MCF 10A (cell line): ENCODE measurements at regions not wholly inside any gene's neighbourhood (a gene's known extent, or its start where the extent isn't known, plus 50 kb on each side); places are given as distances from the start of the nearest gene placed in this dataset.

Experiments
- BruUV-seq: library from RNA; stranded (reverse); fragments of 400-500 nt; replicated peaks from 2 replicates; lab custom pipeline; 2021; lab: Mats Ljungman, UMichigan
- CTCF ChIA-PET: fragments of 300-600 bp; sonication (Branson Sonifier 250); formaldehyde crosslinking; extraction: SDS; loops from one replicate; lab custom pipeline; 2021; ENCODE audit warnings: antibody characterized with exemption, inconsistent platforms; lab: Yijun Ruan, JAX
- POLR2A ChIA-PET: fragments of 300-600, 350-650 bp; sonication (Branson Sonifier 250); formaldehyde crosslinking; extraction: SDS; loops from one replicate; lab custom pipeline; 2020; ENCODE audit warnings: antibody characterized with exemption, inconsistent platforms; lab: Yijun Ruan, JAX
- DNase-seq: peaks from one replicate; pipeline ENCODE4 v3.0.0-alpha.2; 2018; ENCODE audit not compliant: unreplicated experiment
- H3K27ac Mint-ChIP-seq: one replicate; pipeline ENCODE4 v1.8.0; 2022; ENCODE audit warnings: mild to moderate bottlenecking, low read depth, mixed read lengths; ENCODE audit not compliant: unreplicated experiment
- H3K27me3 Mint-ChIP-seq: one replicate; pipeline ENCODE4 v1.8.0; 2022; ENCODE audit warnings: mixed read lengths; ENCODE audit not compliant: insufficient read depth, unreplicated experiment
- H3K36me3 Mint-ChIP-seq: one replicate; pipeline ENCODE4 v1.8.0; 2022; ENCODE audit warnings: mild to moderate bottlenecking, moderate library complexity, mixed read lengths; ENCODE audit not compliant: insufficient read depth, unreplicated experiment
- H3K4me1 Mint-ChIP-seq: one replicate; pipeline ENCODE4 v1.8.0; 2022; ENCODE audit warnings: mixed read lengths; ENCODE audit not compliant: insufficient read depth, unreplicated experiment
- H3K4me3 Mint-ChIP-seq: one replicate; pipeline ENCODE4 v1.8.0; 2022; ENCODE audit warnings: mild to moderate bottlenecking, moderate library complexity, mixed read lengths; ENCODE audit not compliant: unreplicated experiment
- H3K9me3 Mint-ChIP-seq: one replicate; pipeline ENCODE4 v1.8.0; 2022; ENCODE audit warnings: mixed read lengths; ENCODE audit not compliant: unreplicated experiment
- CTCF ChIP-seq: fragments of 200-600 bp; IDR thresholded peaks from one replicate; pipeline ENCODE4 v1.8.0; 2022; ENCODE audit warnings: antibody characterized with exemption, mild to moderate bottlenecking; ENCODE audit not compliant: unreplicated experiment
- intact Hi-C: fragments of 100-400 bp; cut with micrococcal nuclease; formaldehyde crosslinking; loops from 2 replicates; pipeline ENCODE4 v1.14.1; 2022

GRCh38 chr22:47879346-47879745, 1116.9 kb downstream of the TBC1D22A start:
- H3K4me1 Mint-ChIP-seq = no peaks in the 10 kb centered on the region
- H3K4me3 Mint-ChIP-seq = no peak overlapping the region
- H3K9me3 Mint-ChIP-seq = no peaks in the 10 kb centered on the region
- TF ChIP-seq CTCF = no peak
- H3K27ac Mint-ChIP-seq = no peak overlapping the region
- H3K36me3 Mint-ChIP-seq = no peaks in the 10 kb centered on the region
- peaks cover 31% of the 10 kb centered on the region for H3K27me3 Mint-ChIP-seq
- no TSS peak for BruUV-seq
- ChIA-PET POLR2A (no interaction called here), CTCF (no interaction called here)
- intact Hi-C loops = no loop called here
- no peak for DNase-seq

GRCh38 chr22:47878460-47878859, 1116.0 kb downstream of the TBC1D22A start:
- no peaks in the 10 kb centered on the region for H3K4me1 Mint-ChIP-seq
- POLR2A ChIA-PET = no interaction called here
- H3K36me3 Mint-ChIP-seq = no peaks in the 10 kb centered on the region
- no peak for TF ChIP-seq CTCF
- intact Hi-C loops = no loop called here
- BruUV-seq = no TSS peak
- CTCF ChIA-PET = no interaction called here
- DNase-seq = no peak
- no peak overlapping the region for H3K27ac Mint-ChIP-seq
- H3K27me3 Mint-ChIP-seq = peaks cover 35% of the 10 kb centered on the region
- no peaks in the 10 kb centered on the region for H3K9me3 Mint-ChIP-seq
- H3K4me3 Mint-ChIP-seq = no peak overlapping the region

GRCh38 chr22:47872761-47873535, 1110.5 kb downstream of the TBC1D22A start:
- Mint-ChIP-seq H3K27me3 (peaks cover 62% of the 10 kb centered on the region), H3K27ac (no peak overlapping the region), H3K9me3 (peaks cover 9% of the 10 kb centered on the region), H3K36me3 (no peaks in the 10 kb centered on the region), H3K4me3 (no peak overlapping the region), H3K4me1 (no peaks in the 10 kb centered on the region)
- no TSS peak for BruUV-seq
- intact Hi-C loops = no loop called here
- TF ChIP-seq CTCF = no peak
- CTCF ChIA-PET = no interaction called here
- DNase-seq = no peak
- POLR2A ChIA-PET = no interaction called here

GRCh38 chr22:47865626-47866025, 1103.2 kb downstream of the TBC1D22A start:
- Mint-ChIP-seq H3K36me3 (no peaks in the 10 kb centered on the region), H3K9me3 (peaks cover 13% of the 10 kb centered on the region), H3K27ac (no peak overlapping the region), H3K4me3 (no peak overlapping the region), H3K4me1 (no peaks in the 10 kb centered on the region), H3K27me3 (peaks cover 21% of the 10 kb centered on the region)
- TF ChIP-seq CTCF = no peak
- POLR2A ChIA-PET = no interaction called here
- no peak for DNase-seq
- intact Hi-C loops = no loop called here
- BruUV-seq = no TSS peak
- CTCF ChIA-PET = no interaction called here
